HG02840 (cell line): ENCODE measurements at regions not wholly inside any gene's neighbourhood (a gene's known extent, or its start where the extent isn't known, plus 50 kb on each side); places are given as distances from the start of the nearest gene placed in this dataset.

Experiments used
- ATAC-seq: cut with Tn5 transposase; IDR thresholded peaks from one replicate; pipeline ENCODE4 v1.9.1; 2021; ENCODE audit warnings: mild to moderate bottlenecking, moderate library complexity, moderate number of reproducible peaks; ENCODE audit not compliant: unreplicated experiment, low FRiP score

- ATAC-seq, result no peak
These were observed 208.7 kb downstream of the SOX4 start for GRCh38 chr6:21802175-21802822.

- ATAC-seq, result no peak
These were observed 211.5 kb downstream of the SOX4 start for GRCh38 chr6:21804941-21805610.

- no peak for ATAC-seq
These were observed 213.9 kb downstream of the SOX4 start for GRCh38 chr6:21807299-21808044.

GRCh38 chr6:21808045-21808470 is 214.5 kb downstream of the SOX4 start:
- no peak for ATAC-seq

GRCh38 chr6:21808551-21809242 is 215.1 kb downstream of the SOX4 start:
- no peak for ATAC-seq

- ATAC-seq, result no peak
These were observed 217.9 kb downstream of the SOX4 start for GRCh38 chr6:21811484-21811883.

GRCh38 chr6:21816231-21816630 is 222.7 kb downstream of the SOX4 start:
- ATAC-seq, result no peak

GRCh38 chr6:21820442-21820841 is 226.9 kb downstream of the SOX4 start:
- no peak for ATAC-seq

GRCh38 chr6:21823371-21823770 is 229.8 kb downstream of the SOX4 start:
- ATAC-seq, result no peak

GRCh38 chr6:21824431-21825177 is 231.1 kb downstream of the SOX4 start:
- no peak for ATAC-seq

- no peak for ATAC-seq
These were observed 232.5 kb downstream of the SOX4 start for GRCh38 chr6:21826023-21826422.

GRCh38 chr6:21826904-21827303 is 233.4 kb downstream of the SOX4 start:
- ATAC-seq, result no peak

- no peak for ATAC-seq
These were observed 234.1 kb downstream of the SOX4 start for GRCh38 chr6:21827425-21828202.

- ATAC-seq, result no peak
These were observed 235.2 kb downstream of the SOX4 start for GRCh38 chr6:21828704-21829103.

- no peak for ATAC-seq
These were observed 235.6 kb downstream of the SOX4 start for GRCh38 chr6:21829126-21829525.

GRCh38 chr6:21831521-21832291 is 238.2 kb downstream of the SOX4 start:
- ATAC-seq, result no peak

- no peak for ATAC-seq
These were observed 242.7 kb downstream of the SOX4 start for GRCh38 chr6:21836277-21836676.

GRCh38 chr6:21836772-21837425 is 243.3 kb downstream of the SOX4 start:
- ATAC-seq, result no peak
